HUDEP-2 (cell line): ENCODE measurements at regions not wholly inside any gene's neighbourhood (a gene's known extent, or its start where the extent isn't known, plus 50 kb on each side); places are given as distances from the start of the nearest gene placed in this dataset.

Experiments used
- DNase-seq, 76 experiments: peaks; one replicate each; lab custom pipeline; 2025; ENCODE audit not compliant: unreplicated experiment in 76 of 76; lab: John Stamatoyannopoulos, UW

GRCh38 chr20:23207826-23208540, 121.9 kb upstream of the CD93 start:
- DNase-seq = no peak

GRCh38 chr20:23206995-23207394, 120.9 kb upstream of the CD93 start:
- DNase-seq = no peak

- DNase-seq = no peak
Measured at GRCh38 chr20:23206061-23206460, 119.9 kb upstream of the CD93 start.

GRCh38 chr20:23205611-23206041, 119.5 kb upstream of the CD93 start:
- no peak for DNase-seq

DNA sequence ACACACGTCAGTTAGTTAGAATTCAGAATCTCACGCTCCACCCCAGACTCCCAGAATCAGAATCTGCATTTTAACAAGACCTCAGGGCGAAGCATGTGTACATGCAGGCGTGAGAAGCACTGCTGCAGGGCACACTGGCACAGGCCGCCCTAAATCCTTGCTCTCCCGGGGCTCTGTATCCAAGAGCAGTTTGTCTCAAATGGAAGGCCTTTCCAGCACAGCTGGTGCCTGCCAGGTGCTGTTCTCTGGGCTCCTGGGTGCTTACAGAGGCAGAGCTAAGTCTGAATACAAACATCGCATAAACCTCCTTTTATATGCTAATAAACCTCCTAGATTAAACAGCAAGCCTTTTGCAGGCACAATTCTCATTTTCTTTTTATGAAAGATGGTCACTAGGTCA, 119.1 kb upstream of the CD93 start:
- no peak for DNase-seq

- no peak for DNase-seq
Measured at GRCh38 chr20:23203951-23204730, 118.0 kb upstream of the CD93 start.

DNA sequence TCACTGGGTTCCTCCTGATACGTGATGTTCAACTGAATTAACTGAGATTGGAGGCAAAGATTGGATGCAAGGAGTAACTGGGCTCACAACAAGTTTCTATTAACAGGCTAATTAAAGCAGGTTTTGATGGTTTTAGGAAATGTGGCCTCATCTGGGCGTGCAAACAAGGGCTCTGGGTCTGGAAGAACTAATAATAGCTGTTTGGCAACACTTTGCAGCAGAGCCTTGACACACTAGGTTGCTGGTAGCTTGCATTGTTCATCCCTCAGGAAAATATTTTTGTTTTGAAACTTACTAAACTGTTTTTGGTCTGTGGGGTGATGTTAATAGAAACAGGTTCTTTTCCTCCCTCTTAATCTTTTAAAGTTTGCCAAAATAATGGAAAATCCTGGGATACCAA, 117.2 kb upstream of the CD93 start:
- DNase-seq = no peak

GRCh38 chr20:23201658-23202057, 115.5 kb upstream of the CD93 start:
- no peak for DNase-seq

DNA sequence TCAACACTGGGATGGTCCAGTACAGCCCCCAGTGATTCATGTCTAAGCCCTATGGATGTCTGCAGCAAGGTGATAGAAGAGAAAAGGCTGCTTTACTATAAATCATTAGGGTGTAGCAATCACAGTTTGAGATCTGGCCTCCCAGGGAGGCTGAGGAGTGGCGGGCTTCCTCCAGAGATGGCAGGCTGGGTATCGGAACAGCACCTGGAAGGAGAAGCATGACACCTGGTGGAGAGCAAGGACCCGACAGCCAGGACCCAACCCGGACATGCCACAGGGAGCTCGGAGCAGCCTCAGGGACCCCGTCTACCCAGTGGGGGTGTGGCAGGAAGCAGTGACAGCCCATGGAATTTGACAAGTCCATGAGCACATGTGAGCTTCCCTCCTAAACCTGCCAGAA, 114.8 kb upstream of the CD93 start:
- peak in 12 of 76 experiments; percentile 3 to 29 (median 11) for DNase-seq

DNA sequence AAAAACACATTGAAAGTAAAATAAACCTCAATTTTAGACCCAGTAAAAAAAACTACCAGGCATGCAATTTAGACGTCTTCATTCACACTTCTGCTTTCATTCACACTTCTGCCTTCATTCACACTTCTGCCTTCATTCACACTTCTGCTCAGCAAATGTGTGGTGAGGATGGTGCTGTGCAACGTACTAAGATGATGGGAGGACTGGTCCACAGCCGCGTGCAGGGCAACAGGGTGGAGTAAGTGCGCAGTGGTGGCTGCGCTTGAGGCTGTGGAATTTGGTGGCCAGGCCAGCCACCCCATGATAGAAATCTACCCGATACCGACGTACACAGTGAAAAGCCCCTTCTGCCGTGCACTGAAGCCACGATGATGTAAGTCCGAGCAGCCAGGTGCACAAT, 114.3 kb upstream of the CD93 start:
- no peak for DNase-seq

GRCh38 chr20:23199356-23199755, 113.2 kb upstream of the CD93 start:
- DNase-seq = no peak

GRCh38 chr20:23198815-23199214, 112.7 kb upstream of the CD93 start:
- no peak for DNase-seq

- no peak for DNase-seq
Measured at GRCh38 chr20:23197836-23198235, 111.7 kb upstream of the CD93 start.

GRCh38 chr20:23195636-23196035, 109.5 kb upstream of the CD93 start:
- no peak for DNase-seq

GRCh38 chr20:23193801-23194384, 107.8 kb upstream of the CD93 start:
- DNase-seq = peak in 74 of 76 experiments; percentile 41 to 98 (median 84)

GRCh38 chr20:23192469-23192868, 106.3 kb upstream of the CD93 start:
- DNase-seq = no peak

DNA sequence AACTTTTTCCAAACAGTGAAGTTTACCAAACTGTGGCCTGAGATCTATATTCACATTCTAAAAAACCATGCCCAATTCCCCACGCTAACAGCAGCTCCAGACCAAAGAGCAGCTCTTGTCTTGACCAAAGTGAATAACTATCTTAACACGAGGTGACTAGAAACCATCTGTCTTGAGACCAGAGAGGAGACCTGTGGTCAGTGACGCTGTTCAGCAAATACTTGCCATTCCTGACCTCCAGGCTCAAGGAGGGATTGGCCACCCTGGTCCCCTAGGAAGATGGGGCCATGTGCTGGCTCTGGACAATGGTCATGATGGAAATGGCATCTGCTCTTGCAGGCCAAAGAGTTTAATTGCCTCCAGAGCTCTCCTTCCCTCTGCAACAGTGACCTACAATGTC, 104.4 kb upstream of the CD93 start:
- no peak for DNase-seq

DNA sequence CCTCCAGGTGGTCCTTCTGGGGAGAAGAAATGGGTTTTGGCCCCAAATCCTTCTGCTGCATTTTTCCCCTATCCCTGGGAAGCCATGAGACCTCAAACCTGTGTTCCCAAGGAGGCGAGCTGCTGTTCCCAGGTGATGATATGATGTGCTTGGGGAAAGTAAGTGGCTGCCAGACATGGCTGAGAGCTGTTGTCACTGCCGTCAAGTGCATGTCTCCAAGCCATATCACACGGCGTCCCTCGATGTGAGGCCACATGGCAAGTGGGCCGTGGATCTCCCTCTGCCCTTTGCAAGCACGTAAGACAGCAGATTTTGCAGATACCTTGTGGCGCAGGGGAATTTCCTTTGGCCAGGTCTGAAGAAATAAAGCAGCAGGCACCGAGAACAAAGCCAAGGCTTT, 103.7 kb upstream of the CD93 start:
- DNase-seq = no peak

- no peak for DNase-seq
Measured at GRCh38 chr20:23189341-23189740, 103.2 kb upstream of the CD93 start.

DNA sequence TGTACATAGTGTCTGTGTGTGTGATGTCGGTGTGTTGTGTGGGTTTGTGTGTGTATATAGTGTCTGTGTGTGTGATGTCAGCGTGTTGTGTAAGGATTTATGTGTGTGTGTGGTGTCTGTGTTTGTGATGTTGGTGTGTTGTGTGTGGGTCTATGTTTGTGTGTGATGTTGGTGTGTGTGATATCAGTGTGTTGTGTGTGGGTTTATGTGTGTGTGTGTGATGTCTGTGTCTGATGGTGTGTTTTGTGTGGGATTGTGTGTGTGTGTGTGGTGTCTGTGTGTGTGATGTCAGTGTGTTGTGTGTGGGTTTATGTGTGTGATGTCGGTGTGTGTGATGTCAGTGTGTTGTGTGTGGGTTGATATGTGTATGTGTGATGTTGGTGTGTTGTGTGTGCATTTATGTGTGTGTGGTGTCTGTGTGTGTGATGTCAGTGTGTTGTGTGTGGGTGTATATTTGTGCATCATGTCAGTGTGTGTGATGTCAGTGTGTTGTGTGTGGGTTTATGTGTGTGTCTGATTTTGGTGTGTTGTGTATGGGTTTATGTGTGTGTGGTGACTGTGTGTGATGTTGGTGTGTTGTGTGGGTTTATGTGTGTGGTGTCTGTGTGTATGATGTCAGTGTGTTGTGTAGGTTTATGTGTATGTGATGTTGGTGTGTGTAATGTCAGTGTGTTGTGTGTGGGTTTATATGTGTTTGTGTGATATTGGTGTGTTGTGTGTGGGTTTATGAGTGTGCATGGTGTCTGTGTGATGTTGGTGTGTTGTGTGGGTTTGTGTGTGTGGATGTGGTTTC, 102.4 kb upstream of the CD93 start:
- DNase-seq = no peak

DNA sequence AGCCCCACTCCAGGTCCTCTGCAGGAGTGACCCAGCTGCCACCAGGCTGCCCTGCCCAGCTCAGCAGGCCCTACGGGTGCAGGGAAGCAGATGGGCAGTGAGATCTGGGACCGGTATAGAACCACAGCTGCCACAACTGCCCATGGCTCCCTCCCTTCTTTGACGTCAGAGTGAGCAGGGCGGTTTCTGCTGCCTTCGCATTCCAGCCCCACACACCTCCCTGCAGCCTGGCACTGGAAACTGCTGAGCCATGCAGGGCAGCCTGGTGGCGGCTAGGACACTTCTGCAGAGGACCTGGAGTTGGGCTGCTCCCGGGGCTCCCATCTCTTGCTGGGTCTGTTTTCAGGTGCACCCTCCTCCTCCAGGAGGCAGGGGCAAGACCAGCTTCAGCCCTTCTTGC, 101.6 kb upstream of the CD93 start:
- DNase-seq = peak in 58 of 76 experiments; percentile 11 to 79 (median 50)
